SK-MEL-5 (cell line): ENCODE measurements at regions not wholly inside any gene's neighbourhood (a gene's known extent, or its start where the extent isn't known, plus 50 kb on each side); places are given as distances from the start of the nearest gene placed in this dataset.
"Not testable (repeated sequence)": the region's sequence is repeated elsewhere in the genome, so short reads cannot be mapped to it uniquely, and the experiment has no call there.

Experiments
- DNase-seq: peaks from one replicate; pipeline ENCODE4 v3.0.0-alpha.2; 2016; ENCODE audit warnings: low read depth, low spot score
- in situ Hi-C: cut with HindIII; loops from 2 replicates; pipeline ENCODE4 v1.10.0; 2016; ENCODE audit warnings: low sequenced_read_pairs, high pct_unique_total_duplicates, low pct_unique_long_range_greater_than_20kb

DNA sequence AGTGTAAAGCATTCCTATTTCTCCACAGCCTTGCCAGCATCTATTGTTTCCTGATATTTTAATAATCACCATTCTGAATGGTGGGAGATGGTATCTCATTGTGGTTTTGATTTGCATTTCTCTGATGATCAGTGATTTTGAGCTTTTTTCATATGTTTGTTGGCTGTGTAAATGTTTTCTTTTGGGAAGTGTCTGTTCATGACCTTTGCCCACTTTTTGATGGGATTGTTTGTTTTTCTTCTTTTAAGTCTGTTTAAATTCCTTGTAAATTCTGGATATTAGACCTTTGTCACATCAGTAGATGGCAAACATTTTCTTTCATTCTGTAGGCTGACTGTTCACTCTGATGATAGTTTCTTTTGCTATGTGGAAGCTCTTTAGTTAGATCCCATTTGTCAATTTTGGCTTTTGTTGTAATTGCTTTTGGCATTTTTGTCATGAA, 461.5 kb upstream of the GCFC2 start:
- DNase-seq, in situ Hi-C loops: not testable (repeated sequence)

DNA sequence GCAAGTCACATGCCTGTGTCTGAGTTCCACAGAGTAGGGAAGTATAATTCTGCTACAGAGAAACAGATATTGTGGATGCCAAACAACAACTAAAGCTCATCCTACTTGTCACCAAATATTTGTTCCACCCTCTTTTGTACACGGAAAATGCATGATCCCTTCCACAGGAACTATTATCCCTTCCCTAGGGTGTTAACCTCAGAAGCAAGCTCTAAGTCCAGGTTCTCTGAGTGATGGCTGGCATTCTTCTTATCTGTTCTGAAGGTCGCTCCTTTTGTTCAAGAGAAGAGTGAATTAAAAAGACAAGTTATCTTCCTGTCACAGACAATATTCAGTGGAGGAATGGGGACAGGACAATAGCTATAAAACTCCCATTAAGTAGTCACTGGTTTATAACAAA, 460.1 kb upstream of the GCFC2 start:
- DNase-seq: no peak
- in situ Hi-C loops: no loop called here

DNA sequence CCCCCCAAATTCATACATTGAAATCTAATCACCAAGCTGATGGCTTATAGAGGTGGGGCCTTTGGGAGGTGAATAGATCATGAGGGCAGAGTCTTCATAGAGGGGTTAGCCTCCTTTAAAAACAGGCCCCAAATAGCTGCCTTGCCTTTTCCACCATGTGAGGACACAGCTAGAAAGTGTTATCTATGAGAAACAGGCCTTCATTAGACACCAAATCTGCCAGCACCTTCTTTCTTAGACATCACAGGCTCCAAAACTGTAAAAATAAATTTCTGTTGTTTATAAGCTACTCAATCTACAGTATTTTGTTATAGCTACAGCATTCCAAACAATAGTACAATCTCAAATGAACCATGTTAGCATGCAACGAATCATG, 459.3 kb upstream of the GCFC2 start:
- DNase-seq: no peak
- in situ Hi-C loops: no loop called here

DNA sequence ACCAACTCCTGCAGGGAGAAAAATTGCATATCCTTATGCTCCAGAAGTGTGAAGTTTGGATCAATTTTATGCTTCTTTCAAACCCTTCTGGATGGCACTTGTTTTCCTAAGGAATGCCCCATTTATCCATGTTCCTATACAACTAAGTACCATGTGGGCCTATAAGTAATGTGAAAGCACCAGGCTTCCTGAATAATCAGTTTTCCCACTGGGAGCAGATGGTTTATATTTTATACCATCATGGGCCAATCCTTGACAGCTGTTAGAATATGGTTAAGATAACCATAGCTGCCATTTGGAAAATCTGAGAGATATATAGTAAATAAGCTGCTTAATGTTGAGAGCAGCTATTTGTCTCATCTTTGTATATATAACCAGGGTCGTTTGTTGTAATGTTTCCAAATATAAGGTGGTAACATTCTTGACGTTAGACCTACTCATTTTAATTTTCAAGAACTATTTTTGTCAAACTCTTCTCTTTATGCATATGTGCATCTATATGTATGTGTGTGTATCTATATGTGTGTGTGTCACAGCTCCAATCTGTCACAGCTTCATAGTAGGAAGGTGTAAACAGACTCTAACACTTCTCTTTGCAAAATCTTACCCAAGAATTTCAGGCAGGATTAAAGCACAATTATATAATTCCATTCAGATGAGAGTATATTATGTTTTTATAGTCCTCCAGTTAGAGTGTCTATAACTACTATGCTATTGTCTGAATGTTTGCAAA, 458.7 kb upstream of the GCFC2 start:
- no peak for DNase-seq
- in situ Hi-C loops: no loop called here

DNA sequence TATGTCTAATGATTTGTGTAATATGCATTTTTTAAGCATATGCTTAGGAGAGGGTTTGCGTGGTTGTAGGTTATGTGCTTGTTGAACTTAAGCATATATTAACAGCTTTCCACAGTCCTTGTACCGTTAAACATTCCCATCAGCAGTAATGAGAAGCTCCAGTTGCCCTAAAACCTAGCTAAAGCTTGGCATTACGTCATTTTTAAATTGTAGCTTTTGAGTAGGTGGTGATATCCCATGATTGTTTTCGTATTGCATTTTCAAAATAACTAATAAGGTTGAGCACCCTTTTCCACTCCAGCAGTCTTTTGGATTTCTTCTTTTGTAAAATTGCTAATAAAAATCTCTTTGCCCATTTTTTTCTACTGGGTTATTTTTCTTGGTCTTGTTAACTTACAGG, 453.1 kb upstream of the GCFC2 start:
- DNase-seq: no peak
- in situ Hi-C loops: no loop called here

DNA sequence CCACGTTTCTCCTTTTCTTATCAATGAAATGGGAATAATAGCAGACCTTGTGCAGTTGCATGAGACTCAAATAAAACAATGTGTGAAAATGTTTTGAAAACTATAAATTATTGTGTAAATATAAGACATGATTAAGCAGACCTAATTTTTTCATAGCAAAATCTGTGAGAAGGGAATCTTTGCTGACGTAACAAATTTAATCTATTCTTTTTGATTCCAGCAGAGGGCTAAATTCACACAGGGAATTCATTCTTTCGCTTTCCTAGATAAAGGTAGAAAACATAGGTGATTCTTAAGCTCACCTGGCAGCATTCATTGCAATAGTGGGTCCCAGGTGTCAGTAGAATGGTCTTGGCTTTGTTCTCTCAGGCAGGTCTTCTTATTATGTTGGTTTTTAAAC, 450.0 kb upstream of the GCFC2 start:
- in situ Hi-C loops: no loop called here
- DNase-seq: no peak

DNA sequence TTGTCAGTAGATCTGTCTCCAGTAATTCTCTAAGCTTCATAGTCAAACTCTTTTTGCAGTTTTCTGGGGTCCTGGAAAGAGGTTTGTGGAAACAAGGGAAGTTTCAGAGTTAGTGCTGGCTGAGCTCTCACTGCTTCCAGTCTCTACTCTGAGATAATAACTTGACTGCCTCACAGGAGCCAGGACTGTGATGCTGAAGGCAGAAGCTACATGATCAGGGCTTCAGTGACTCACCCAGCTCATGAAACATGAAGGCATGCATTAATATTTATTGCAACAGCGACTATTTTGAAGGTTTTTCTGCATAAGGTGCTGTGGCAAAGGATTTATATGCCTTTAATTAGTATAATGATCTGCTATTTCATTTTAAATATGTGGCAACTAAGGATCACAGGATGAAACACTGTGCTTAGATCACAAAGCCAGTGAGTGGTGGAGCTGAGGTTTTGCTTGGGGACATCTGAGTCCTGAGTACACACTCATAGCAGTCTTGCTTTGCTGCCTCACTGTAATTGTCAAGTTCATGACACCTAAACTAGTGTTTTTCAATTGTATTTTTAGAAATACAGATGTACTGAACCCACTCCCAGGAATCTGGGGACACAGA, 448.4 kb upstream of the GCFC2 start:
- in situ Hi-C loops: no loop called here
- no peak for DNase-seq

DNA sequence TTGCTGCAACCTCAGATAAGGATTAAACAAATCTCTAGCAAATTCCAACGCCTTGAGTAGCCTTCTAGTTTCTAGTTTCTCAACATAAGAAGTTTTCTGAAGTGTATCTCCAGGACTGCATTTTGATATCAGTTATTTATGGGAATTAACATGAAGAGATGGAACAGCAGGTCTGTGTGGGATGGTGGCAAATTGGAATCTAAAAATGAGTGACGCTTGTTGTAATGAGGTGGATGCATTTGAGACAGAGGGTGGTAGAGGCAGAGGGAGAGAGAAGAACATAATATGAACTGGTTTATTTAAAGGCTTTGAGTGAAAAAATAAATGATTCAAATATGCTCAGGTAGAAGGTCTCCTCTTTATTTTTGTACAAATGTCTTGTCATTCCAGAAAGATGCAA, 446.8 kb upstream of the GCFC2 start:
- in situ Hi-C loops: no loop called here
- no peak for DNase-seq

DNA sequence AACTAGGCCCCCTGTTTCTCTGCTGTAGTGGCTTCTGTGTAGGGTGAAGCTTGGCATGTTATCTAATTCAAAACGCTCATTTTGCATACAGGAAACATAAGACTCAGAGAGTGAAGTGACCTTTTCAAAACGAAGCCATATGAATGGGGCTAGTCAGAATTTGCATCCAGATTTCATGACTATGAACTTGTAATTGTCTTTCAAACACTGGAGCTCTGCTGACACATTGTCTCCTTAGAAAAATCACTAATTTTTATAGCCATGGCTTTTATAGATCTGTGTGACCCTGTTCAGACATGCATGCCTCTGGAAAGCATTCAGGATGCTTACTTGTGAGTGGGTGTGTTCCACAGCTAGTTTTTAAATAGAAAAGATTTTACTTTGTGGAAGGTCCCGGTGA, 444.3 kb upstream of the GCFC2 start:
- no peak for DNase-seq
- in situ Hi-C loops: no loop called here

DNA sequence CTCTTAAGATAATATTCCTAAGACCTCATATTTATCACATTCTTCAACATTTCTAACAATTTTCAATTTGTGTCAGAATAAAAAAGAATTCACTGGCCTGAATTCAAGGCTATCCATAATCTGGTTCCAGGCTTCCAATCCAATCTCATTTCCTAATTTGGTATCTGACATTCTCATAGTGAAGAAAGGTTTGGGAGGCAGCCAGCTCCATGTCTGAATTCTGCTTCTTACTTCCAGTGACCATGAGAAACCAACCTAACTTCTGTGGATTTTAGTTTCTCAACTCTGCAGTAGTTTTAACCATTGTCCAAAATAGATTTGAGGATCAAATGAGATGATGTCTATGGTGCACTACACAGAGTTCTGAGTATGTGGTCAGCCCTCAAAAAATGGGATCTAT, 439.1 kb upstream of the GCFC2 start:
- in situ Hi-C loops: no loop called here

DNA sequence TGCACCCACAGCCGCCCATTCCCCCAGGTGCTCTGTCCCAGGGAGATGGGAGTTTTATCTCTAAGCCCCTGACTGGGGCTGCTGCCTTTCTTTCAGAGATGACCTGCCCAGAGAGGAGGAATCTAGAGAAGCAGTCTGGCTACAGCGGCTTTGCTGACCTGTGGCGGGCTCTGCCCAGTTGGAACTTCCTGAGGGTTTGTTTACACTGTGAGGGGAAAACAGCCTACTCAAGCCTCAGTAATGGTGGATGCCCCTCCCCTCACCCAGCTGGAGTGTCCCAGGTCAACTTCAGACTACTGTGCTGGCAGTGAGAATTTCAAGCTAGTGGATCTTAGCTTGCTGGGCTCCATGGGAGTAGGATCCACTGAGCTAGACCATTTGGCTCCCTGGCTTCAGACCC, 428.6 kb upstream of the GCFC2 start:
- in situ Hi-C loops, DNase-seq: not testable (repeated sequence)

More for the DNA sequence above, 439.1 kb upstream of the GCFC2 start:
- no peak for DNase-seq

DNA sequence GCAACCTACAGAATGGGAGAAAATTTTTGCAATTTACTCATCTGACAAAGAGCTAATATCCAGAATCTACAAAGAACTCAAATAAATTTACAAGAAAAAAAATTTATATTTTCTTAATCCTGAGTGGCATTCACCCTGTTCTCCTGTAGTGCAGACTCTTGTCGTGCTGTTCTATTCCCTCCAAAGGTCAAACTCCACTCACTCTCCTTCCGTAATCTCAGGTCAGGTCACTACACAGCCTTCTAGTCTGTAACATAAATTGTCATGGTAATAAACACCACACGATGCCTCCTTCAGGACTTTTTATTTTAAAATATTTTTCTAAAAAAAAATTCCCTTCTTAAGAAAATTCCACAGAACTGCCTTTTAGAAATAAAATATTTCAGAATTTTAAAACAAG, 417.9 kb upstream of the GCFC2 start:
- no peak for DNase-seq
- in situ Hi-C loops: no loop called here

DNA sequence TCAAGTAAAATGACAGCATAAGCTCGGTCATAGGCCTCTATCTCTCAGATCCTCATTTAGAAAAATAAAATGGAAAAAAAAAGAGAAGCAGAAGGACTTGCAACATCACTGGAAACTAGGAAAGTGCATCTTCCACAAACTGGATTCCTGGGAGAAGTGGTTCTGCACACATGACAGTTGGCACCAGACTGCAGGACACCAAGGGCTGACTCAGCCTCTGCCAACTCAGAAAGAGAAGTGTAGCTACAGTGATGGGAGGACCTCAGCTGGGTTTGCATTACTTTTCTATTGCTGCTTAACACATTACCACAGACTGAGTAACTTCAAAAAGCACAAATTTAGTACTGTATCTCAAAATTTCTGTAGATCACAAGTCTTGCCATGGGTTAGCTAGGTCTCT, 409.5 kb upstream of the GCFC2 start:
- DNase-seq: no peak
- in situ Hi-C loops: no loop called here

DNA sequence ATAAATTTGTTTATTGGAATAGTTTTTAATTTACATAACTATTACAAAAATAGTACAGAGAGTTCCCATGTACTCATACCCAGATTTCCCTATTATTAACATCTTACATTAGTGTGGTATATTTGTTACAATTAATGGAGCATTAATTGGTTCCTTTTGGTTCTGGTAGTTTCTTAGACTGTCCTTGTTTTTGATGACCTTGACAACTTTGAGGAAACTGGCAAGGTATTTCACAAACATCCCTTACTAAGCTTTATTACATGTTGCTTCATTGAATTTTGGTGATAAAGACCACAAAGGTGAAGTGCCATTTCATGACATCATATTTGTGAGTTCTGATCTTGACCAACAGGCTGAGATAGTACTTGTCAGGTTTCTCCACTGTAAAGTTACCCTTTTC, 379.0 kb upstream of the GCFC2 start:
- no peak for DNase-seq
- in situ Hi-C loops: no loop called here

DNA sequence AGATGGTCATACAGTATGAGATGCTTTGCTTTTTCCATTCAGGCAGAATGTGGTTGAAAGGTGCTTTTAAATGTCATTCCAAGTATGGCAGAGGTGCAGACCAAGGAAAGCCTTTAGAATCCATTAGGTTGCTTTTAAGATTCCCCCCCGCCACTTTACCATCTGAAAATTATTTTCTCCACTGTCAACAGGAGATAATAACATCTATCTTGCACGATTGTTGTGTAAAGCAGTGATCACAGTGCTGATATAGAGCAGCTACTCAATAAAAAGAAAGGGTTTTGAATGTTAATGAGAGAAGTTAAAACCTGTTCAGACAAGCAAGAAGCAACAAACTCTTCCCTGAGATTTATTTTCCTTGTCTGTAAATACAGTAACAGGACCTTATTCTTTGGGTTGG, 372.5 kb upstream of the GCFC2 start:
- in situ Hi-C loops: no loop called here
- no peak for DNase-seq

DNA sequence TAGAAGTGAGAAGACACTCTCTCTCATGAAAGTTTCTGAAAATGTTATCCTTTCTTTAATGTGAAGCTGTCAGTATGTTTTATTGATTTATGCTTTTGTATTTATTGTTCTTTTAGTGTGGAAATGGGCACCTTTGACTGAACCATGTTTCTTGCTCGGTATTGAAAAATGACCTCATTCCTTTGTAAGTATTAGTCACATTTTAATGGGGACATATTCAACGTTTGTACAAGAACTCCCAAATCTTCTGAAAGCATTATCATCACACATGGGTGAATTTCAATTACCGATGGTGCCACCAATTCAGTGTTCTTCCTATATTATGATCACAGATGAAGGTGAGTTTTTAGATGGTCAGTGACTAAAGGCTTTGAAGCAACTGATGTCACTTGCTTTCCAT, 371.8 kb upstream of the GCFC2 start:
- in situ Hi-C loops: no loop called here

DNA sequence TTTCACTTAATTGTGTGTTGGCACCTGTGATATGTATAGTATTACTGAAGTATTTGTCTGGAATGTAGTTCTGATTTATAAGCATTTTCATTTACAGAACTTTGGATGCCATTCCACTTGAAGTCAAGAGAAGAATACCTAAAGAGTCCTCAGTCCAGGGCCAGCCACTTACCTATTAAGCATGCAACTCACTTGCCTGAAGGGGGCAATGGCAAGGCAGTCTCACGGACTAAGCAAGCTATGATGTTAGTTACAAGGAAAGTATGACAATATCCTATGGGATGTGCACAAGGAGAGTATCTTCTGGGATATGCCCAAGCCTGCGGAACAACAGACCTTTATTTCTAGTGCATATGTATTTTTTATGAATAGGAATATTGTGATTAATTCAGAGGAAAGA, 369.4 kb upstream of the GCFC2 start:
- in situ Hi-C loops: no loop called here
- DNase-seq: peak; percentile 5

More for the DNA sequence above, 371.8 kb upstream of the GCFC2 start:
- no peak for DNase-seq

DNA sequence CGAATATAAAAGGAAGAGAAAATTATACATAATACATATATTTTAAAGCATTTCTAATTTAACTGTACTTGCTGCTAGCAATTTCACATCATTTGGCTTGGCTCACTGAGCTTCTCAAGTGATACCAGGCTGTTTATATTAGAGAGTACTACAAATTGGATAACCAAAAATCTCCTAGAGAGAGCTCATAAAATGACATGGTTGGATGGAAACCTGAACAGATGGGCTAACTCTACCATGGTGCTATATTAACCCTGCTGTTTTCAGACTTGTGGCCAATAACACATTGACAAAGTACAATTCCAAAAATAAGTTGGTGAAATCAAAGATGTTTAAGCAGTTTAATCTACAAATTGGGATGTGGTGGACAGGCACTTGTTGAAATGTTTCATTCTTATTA, 364.4 kb upstream of the GCFC2 start:
- DNase-seq: no peak
- in situ Hi-C loops: no loop called here

DNA sequence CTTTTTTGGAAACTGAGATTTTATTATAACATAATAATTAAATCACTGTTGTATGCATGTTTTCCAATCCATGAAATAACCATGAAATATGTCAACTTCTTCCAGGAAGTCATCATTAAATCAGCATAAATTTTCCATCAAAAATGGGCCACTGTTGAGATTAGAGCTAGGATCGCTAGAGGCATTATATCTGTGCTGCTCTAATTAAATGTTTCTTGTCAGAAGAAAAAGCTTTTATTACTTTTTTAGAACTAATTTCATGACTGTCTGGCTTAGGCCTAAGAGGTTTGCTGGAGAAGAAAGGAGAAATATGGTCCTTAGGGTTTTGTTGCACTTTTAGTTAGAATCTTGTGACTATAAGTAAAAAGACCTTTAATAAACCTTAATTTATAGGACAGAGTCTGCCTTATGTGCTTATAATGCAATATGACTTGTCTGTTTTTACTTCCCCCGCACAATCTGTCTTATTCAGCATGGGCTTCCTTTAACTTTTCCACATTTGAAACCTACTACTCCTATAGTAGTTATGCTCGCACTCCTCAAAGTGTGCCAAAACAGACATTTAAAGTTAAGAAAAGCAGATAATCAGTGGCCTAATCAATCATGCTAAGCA, 363.4 kb upstream of the GCFC2 start:
- no peak for DNase-seq
- in situ Hi-C loops: no loop called here
